Bronchial epithelial cell (primary cell): ENCODE measurements at regions not wholly inside any gene's neighbourhood (a gene's known extent, or its start where the extent isn't known, plus 50 kb on each side); places are given as distances from the start of the nearest gene placed in this dataset.

Experiments used
- DNase-seq: peaks from one replicate; pipeline ENCODE4 v3.0.0-alpha.2; 2010; ENCODE audit warnings: low read depth
- FAIRE-seq: peaks from 2 replicates; lab custom pipeline; 2011; peaks lifted over from hg19 to GRCh38; lab: Jason Lieb, UNC
- H3K27me3 ChIP-seq: 2 replicates; pipeline ENCODE4 v1.5.1; 2011; ENCODE audit warnings: low read length; ENCODE audit not compliant: control insufficient read depth, insufficient read depth
- H3K36me3 ChIP-seq: 2 replicates; pipeline ENCODE4 v1.5.1; 2011; ENCODE audit warnings: low read length; ENCODE audit not compliant: control insufficient read depth, insufficient read depth
- H3K4me3 ChIP-seq: 2 replicates; pipeline ENCODE4 v1.5.1; 2011; ENCODE audit warnings: mild to moderate bottlenecking, low read depth, low read length, control low read depth
- TF ChIP-seq, protein P1 (sequence below): IDR thresholded peaks from 2 replicates; pipeline ENCODE4 v1.5.1; 2011; ENCODE audit warnings: mild to moderate bottlenecking, moderate library complexity, low read length, control low read depth, inconsistent platforms; ENCODE audit not compliant: insufficient read depth, severe bottlenecking

DNA sequence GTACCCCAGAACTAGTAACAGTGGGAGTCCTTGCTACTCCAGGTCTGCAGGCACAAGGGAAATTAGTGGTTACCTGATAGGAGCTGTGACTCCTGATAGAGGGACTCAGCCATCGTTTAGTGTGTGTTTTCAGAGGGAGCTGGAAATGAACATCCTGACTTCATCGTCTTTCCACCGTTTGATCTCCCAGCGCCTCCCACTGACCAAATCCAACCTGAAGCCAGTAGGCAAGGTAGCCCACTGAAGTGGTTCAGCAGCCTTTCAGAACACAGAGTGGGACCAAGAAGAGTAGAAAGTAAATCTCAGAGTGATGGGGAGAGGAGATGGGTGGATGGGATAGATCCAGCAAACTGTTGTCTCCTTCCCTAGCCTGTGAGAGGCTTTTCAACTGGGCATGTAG lies 385.9 kb downstream of the INSC start:
- Histone ChIP-seq H3K4me3 (no peak overlapping the region), H3K36me3 (no peaks in the 10 kb centered on the region), H3K27me3 (no peaks in the 10 kb centered on the region)
- DNase-seq: no peak
- TF ChIP-seq, protein P1, sequence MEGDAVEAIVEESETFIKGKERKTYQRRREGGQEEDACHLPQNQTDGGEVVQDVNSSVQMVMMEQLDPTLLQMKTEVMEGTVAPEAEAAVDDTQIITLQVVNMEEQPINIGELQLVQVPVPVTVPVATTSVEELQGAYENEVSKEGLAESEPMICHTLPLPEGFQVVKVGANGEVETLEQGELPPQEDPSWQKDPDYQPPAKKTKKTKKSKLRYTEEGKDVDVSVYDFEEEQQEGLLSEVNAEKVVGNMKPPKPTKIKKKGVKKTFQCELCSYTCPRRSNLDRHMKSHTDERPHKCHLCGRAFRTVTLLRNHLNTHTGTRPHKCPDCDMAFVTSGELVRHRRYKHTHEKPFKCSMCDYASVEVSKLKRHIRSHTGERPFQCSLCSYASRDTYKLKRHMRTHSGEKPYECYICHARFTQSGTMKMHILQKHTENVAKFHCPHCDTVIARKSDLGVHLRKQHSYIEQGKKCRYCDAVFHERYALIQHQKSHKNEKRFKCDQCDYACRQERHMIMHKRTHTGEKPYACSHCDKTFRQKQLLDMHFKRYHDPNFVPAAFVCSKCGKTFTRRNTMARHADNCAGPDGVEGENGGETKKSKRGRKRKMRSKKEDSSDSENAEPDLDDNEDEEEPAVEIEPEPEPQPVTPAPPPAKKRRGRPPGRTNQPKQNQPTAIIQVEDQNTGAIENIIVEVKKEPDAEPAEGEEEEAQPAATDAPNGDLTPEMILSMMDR: no peak
- FAIRE-seq: no peak

DNA sequence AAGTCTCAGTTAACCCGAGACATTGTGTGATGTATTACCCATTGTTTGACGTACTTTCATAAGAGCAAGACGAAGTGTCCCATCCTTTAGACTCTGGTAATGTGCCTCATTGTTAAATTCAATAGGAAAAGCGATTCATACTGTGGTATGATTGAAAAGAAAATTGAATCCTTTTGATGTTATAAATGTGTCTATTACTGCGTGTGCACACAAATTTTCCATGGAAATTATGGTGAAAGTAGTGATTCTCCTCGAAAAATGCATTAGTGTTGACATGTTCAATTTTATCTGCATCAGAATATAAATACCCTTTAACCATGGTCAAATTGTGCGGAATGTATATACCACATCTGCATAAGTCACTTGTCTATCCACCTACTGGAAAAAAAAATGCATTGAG lies 386.8 kb downstream of the INSC start:
- H3K27me3 ChIP-seq: no peaks in the 10 kb centered on the region
- DNase-seq: no peak
- no peak for FAIRE-seq
- H3K4me3 ChIP-seq: no peak overlapping the region
- no peaks in the 10 kb centered on the region for H3K36me3 ChIP-seq
- TF ChIP-seq, protein P1: no peak

DNA sequence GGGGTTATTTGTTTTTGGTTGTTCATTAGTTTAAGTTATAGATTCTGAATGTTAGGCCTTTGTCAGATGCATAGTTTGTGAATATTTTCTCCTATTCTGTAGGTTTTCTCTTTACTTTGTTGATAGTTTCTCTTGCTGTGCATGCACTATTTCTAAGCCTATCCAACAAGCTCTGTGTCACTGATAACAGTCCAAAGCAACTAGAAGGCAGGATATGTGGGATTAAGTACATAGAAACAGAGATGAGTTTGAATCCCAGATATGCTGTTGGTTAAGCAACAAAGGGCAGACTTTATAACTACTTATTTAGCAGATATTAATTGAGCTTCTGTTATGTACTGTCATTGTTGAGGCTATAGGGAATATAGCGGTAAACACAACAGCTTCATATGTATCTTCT lies 390.4 kb downstream of the INSC start:
- FAIRE-seq: no peak
- no peak for DNase-seq
- TF ChIP-seq, protein P1: no peak
- H3K4me3 ChIP-seq: no peak overlapping the region
- H3K36me3 ChIP-seq: no peaks in the 10 kb centered on the region
- H3K27me3 ChIP-seq: no peaks in the 10 kb centered on the region

DNA sequence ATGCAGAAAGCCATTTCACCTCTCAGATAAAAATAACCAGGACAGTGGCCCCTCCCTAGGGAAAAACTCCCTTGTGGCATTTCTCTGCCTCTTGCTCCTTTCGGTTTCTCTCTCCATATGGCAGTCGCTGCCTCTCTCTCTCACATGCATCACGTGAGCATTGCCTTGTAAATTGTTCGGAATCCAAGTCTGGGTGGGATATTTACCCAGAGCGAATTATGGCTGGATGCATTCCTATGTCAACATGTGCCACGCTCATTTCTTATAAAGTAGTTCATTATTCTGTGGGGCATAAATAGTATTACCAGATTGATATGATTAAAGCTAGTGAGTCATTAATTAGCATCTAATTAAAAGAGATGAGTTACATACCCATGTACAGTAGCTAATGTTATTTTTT lies 392.9 kb downstream of the INSC start:
- FAIRE-seq: no peak
- TF ChIP-seq, protein P1: no peak
- no peak overlapping the region for H3K4me3 ChIP-seq
- no peaks in the 10 kb centered on the region for H3K36me3 ChIP-seq
- no peaks in the 10 kb centered on the region for H3K27me3 ChIP-seq
- DNase-seq: no peak

DNA sequence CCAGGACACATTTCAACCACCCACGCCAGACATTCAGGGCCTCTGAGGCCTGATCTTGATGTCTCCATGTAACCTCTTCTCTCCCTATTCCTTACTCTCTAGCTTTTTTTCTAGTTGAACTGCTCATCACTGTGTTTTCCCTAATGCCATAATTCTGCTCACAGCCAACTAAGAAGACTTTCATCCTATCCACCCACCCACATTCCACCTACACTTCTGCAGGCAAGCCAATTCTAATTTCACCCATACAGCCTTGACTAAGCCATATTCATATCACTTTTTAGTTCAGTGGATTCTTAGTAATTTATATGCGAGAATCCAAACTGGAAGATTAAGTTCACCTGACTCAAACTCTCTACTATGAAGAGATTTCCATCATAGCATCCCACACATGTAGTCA lies 394.4 kb downstream of the INSC start:
- Histone ChIP-seq H3K4me3 (no peak overlapping the region), H3K27me3 (no peaks in the 10 kb centered on the region), H3K36me3 (no peaks in the 10 kb centered on the region)
- FAIRE-seq (no peak), DNase-seq (no peak)
- TF ChIP-seq, protein P1: no peak

DNA sequence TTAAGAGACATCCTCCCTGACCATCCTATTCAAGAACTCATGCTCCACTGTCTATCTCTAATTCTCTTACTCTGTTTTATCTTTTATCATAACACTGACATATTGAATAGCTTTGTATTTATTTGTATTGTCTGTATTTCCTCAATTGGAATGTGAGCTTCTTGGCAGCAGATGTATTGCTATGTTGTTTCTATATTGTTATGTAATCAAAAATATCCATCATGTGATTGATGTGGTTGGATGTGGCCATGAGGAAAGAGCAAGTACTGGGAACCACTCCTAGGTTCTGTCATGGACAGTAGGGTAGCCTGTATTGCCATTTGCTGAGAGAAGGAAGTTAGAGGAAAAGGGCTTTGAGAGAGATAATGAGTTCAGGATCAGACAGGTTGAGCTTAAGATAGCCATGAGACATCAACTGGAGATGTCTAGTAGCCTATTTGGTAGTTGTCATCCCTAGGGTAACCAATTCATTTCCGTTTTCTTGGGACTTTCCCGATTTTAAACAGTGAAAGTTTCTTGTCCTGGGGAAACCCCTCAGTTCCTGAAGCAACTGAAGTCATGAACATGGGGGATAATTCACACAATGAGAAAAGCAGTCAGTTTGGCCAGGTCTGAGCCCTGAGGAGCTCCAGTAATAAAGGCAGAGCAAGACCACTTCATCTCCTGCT lies 404.5 kb downstream of the INSC start:
- FAIRE-seq (no peak), DNase-seq (no peak)
- H3K27me3 ChIP-seq: no peaks in the 10 kb centered on the region
- H3K36me3 ChIP-seq: no peaks in the 10 kb centered on the region
- TF ChIP-seq, protein P1: no peak
- no peak overlapping the region for H3K4me3 ChIP-seq
